ENCODE measurements at regions not wholly inside any gene's neighbourhood (a gene's known extent, or its start where the extent isn't known, plus 50 kb on each side); places are given as distances from the start of the nearest gene placed in this dataset.

- DNase-seq, result no peak
These were observed 337.6 kb upstream of the ARGLU1 start for GRCh38 chr13:106905380-106906162.

DNA sequence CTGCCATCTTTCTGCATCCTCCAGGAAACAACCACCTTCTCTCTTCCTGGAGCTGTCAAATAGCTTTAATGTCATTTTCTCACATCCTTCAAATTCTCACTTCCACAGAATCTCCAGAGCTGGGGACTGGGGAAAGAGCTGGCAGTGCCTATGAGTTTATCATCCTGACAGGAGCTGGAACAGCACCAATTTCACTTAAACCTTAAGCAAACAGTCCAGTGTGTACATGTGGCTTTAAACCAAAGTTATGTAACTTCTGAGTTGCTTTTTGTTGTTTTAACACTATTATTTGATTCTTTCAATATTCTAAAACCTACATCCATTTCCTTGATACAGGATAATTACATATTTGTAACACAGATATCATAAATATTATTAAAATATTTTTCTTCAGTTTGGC, 331.5 kb upstream of the ARGLU1 start:
- no peak for DNase-seq

DNA sequence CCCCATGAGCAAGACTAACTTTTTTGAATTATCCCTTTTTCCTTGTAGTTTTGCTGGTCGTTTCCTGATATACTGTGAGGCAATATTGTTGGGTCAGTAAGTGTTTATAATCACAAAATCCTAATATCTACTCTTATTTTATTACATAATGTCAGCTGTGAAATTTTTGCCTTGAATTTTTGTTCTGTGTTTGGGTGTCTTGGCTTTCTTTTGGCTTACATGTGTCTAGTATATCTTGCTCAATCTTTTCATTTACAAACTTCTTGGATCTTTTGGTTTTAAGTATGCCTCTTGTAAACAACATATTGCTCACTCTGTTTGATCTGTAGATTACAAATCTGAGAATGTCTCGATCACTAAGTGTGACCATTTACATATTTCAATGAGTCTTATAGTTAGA, 330.3 kb upstream of the ARGLU1 start:
- DNase-seq, result no peak

DNA sequence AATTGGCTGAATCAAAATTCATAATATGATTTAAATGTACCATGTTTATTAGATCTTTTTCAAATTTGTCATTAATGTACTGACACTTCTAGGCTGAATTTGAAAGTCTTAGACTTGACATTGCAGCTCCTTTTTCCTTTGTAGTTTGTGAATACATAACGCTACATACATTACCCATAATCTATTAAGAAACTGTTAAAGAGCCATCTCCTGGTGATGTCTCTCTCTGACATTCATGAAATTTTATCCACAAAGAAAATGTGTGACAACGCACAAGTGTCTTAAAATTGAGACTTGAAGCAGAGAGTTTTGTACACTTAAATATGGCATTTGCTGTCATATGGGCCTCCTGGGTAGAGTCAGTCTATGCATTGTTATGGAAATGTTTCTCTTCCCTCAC, 320.2 kb upstream of the ARGLU1 start:
- DNase-seq, result no peak

DNA sequence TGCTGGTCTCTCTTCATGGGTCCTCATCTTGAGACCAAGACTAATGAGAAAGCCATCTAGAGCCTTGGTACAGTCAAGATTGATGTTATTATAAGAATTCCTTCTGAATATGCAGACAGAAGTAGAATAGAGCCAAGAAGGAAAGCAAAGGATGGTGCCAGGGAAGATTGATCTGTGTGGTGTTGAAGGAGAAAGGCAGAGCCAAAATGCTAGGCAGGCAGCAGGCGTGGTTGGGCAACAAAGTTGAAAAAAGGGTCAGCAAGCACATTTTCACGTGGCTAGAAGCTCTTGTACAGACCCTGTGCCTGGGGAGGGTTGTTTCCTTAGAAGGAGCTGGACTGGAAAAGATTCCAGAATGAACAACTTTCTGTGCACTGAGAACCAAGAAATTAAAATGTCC, 319.7 kb upstream of the ARGLU1 start:
- DNase-seq, result no peak

- DNase-seq, result no peak
These were observed 316.0 kb upstream of the ARGLU1 start for GRCh38 chr13:106883976-106884375.

DNA sequence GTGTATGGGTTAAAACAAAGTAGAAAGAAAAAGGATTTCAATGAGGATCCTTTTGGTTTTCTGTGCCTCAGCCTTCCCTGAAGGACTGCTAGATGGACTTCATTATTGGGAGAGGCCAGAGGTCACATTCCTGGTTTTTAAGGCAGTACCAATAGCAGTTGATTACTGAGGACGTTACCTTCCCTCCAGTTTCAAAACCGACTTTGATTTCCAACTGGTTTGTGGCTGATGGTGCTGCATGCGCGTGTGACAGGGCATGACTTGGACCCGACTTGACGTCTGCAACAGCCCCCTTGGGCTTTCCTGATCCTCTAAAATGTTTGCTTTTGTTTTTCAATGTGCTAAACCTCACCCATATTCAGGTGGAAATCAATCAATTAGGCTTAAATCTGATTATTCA, 314.3 kb upstream of the ARGLU1 start:
- no peak for DNase-seq

- no peak for DNase-seq
These were observed 311.9 kb upstream of the ARGLU1 start for GRCh38 chr13:106879806-106880205.

GRCh38 chr13:106874323-106874722, 306.4 kb upstream of the ARGLU1 start:
- no peak for DNase-seq

DNA sequence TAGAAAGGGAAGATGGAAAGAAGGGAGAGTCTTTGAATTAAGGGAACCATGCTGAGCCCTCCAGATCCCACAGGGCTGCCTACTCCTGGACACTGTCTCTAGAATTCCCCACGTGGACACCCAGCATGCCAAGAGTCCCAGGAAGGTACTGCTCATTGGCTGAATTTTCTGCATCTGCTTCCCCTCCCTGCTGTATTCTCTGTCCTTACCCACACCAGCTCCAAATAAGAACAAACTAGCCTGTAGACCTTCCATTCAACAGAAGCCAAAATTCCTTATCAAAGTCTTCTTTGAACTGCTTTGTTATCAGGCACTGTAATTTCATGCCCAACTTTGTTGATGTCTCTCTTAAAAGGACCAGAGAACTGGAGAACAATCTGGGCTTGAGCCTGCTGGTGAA, 305.9 kb upstream of the ARGLU1 start:
- no peak for DNase-seq

GRCh38 chr13:106867249-106867648, 299.3 kb upstream of the ARGLU1 start:
- no peak for DNase-seq

DNA sequence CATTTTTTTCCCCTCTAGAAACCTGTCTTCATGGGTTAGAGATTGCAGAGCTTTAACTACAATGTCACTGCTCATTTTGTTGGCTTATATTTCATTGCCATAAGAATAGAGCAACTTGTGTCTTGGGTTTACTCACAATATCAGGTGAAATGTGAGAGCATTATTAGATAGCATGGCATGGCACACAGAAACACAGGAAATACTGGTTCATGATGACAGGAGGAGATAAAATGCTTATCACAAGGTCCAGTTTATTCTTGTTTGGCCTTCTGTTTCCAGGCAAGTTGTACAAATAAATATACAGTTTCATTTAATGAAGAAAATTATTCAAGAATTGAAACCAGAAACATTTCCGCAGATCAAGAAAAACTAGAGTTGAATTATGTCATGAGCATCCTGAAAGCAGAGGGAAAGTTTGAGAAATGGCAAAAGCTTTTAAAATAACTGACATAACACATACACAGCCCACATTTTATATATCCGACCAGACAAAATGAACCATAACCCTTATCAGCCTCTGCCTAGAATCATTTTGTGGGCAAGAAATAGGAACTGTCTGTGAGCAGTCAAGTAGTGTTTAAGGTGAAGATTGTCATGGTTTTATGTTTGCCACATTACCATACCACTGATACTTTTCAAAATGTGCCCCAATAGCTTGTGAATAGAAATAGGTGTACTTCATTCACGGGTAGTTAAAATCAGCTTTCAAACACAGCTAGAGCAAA, 297.9 kb upstream of the ARGLU1 start:
- DNase-seq, result no peak

- DNase-seq, result no peak
These were observed 291.6 kb upstream of the ARGLU1 start for GRCh38 chr13:106859533-106859904.

DNA sequence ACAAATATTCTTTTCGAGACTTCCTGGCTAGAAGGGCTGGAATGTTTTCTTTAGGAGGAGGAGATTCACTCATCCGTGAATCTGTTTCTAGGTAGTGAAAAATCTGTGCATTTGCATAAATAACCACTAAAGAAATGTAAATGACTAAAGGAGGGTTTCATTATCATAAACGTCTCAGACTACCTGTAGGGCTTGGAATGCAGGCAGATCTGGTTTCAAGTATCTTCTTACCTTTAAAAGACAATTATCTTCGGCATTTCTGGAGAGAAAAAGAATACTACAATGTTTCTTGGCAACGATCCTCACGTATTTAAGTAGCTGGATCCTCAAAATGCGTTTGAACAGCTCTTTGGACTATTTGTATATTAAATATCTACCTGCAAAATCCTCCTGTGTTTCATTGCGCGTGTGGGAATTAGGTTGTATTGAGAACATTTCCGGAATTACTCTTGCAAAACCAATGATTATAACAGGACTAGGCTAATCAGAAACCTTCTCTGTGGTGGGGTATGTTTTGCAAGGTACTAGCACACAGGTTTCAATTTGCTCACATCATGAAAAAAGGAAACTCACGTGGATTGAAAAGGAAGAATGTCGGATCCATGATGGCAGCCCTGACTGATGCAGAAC, 291.1 kb upstream of the ARGLU1 start:
- no peak for DNase-seq

DNA sequence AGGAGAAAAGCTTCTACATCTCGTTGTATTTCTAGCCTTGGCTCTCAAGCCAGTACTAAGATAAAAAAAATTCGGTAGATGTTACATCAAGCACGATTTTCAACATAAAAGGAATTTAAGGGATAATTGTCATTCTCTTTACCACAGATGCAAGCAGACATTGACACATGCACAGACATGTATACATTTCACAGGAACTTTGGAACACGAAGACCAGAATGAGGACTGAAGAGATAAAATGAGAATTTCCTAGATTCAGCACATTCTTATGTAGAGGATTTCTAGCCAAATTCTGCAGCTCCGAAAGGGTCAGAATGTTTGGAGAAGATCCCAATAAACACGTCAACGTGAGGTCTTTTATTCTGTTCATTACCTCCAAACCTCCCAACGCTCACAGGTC, 284.5 kb upstream of the ARGLU1 start:
- no peak for DNase-seq

DNA sequence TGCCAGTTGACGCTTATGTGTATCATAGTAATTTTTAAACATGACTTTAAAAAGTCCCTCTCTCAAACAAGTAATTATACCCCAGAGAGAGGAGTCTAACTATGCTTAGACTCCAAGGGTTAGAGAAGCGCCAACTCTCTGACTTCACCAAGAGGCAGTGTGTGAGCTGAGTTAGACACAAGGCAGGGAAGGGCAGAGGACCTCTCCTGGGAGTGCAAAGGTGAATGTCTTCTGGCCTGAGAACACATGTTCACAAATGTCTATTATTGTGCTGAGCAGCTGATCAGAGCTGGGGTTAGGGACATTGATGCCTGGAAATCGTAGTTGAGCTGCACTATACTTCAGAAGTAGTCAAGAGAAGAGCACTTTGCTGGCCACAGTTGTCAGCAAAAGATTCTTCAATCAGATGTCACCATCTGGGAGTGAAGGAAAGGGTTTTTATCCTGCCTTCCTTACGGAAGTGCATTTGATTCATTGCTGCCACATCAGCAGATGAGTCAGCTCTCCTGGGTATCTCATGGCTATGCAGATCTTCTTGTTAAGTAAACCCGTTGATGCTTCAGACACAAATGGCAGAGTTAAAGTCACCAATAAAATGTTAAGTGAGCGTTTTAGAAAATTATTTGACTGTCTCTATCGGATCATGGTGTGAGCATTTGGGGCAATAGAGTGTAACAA, 283.2 kb upstream of the ARGLU1 start:
- DNase-seq, result no peak

DNA sequence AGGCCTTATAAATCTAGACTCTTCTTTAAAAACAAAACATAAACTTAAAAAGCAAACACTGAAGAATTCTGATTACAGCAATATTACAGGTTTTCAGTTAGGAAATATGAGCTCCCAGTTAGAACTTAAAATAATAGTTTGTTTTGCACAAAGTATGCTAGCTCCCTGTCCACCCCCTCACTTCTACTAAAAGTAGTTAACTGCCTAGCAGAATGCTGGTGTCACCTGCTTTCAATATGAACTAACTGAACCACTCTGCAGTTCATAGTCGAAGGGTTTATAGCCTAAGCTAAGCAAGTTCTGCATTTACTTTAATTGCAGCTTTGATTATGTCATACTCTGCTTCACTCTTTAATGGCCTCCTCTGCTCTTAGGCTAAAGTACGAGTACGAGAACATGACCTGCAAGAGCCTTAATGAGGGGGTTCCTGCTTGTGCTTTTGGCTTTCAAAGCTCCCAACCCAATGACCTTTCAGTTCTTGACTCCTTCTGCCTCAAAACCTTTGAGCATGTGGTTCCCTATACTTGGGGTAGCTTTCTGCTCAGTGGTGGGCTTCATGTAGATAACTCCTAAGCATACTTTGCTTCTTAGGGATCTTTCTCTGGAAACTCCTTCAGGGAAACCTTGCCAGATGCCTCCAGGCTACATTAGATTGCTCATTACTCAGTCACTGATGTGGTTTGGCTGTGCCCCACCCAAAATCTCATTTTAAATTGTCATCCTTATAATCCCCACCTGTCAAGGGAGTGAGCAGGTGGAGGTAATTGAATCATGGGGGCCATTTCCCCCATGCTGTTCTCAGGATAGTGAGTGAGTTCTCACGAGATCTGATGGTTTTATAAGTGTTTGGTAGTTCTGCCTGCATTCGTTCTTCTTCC, 278.9 kb upstream of the ARGLU1 start:
- DNase-seq, result no peak

- no peak for DNase-seq
These were observed 268.4 kb upstream of the ARGLU1 start for GRCh38 chr13:106836186-106836802.

- DNase-seq, result no peak
These were observed 267.5 kb upstream of the ARGLU1 start for GRCh38 chr13:106835477-106835876.

DNA sequence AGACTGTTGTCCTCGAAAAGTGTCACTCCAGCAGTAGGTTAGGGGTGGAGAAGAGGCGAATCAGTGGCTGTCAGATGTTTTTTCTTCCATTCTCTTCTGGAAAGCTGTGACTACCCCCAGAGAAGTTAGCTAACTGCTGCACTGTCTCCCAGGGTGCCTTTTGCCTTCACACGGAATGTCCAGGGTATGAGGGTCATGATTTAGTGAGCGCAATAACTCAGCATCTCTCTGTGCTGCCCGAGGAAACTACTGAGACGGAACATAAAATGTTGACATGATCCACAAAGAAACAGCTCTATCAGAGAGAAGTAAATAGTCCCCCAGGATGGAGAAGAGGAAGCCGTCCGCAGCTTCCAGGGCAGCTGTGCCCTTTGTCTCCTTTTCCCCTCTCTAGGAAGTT, 254.0 kb upstream of the ARGLU1 start:
- no peak for DNase-seq

- DNase-seq, result no peak
These were observed 251.7 kb upstream of the ARGLU1 start for GRCh38 chr13:106819413-106820180.

Data from bone marrow (tissue), 2 donors.